BJ (cell line): ENCODE measurements at regions not wholly inside any gene's neighbourhood (a gene's known extent, or its start where the extent isn't known, plus 50 kb on each side); places are given as distances from the start of the nearest gene placed in this dataset.

Experiments
- CTCF ChIA-PET: fragments of 350-600 bp; formaldehyde crosslinking; extraction: SDS; loops from one replicate; lab custom pipeline; 2021; ENCODE audit warnings: antibody characterized with exemption, inconsistent platforms; lab: Yijun Ruan, JAX
- POLR2A ChIA-PET: fragments of 300-600 bp; sonication (Branson Sonifier 250); formaldehyde crosslinking; extraction: SDS; loops from one replicate; lab custom pipeline; 2021; ENCODE audit warnings: antibody characterized with exemption; lab: Charles Lee
- DNase-seq: peaks from one replicate; pipeline ENCODE4 v3.0.0-alpha.2; 2011; ENCODE audit warnings: low read depth
- H3K27me3 ChIP-seq: 2 replicates; pipeline ENCODE4 v1.6.0; 2011; ENCODE audit warnings: low read length; ENCODE audit not compliant: control insufficient read depth, insufficient read depth
- H3K36me3 ChIP-seq: 2 replicates; pipeline ENCODE4 v1.5.1; 2011; ENCODE audit warnings: low read length; ENCODE audit not compliant: control insufficient read depth, insufficient read depth
- H3K4me3 ChIP-seq: 2 replicates; pipeline ENCODE4 v1.5.1; 2011; ENCODE audit warnings: low read depth, mild to moderate bottlenecking, control low read depth, low read length
- TF ChIP-seq, protein P1 (sequence below): IDR thresholded peaks from 2 replicates; pipeline ENCODE4 v1.5.1; 2011; ENCODE audit warnings: low read depth, mild to moderate bottlenecking, control low read depth, inconsistent platforms, low read length, moderate library complexity; ENCODE audit not compliant: insufficient read depth

DNA sequence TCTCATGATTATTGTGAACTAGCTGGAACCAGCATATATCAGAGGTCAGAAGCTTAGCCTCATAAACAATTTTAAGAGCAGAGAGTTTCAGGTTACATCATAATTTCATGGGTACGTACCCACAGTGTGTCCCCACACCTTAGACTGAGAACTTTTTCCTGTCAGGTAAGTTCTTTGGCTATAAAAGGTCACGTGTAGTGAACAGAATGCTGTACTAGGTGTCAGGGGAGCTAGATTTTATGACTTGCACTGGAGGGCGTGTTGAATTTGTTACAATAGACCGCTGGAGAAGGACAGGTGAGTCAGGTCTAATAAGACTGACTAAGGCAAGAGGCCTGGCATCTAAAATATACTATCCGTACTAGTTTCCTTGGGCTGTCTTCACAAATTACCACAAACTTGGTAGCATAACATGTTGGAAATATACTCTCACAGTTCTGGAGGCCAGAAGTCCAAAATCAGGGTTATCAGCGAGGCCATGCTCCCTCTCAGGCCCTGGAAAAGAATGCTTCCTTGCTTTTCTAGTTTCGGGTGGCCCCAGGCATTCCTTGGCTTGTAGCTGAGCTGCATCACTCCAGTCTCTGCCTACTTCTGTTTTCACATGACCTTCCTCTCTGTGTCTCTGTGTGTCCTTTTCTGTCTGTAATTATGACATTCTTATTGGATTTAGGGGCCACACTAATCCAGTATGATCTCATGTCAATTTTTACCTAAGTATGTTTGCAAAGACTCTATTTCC, 512.0 kb upstream of the NR3C2 start:
- no peak overlapping the region for H3K4me3 ChIP-seq
- POLR2A ChIA-PET, result no interaction called here
- TF ChIP-seq, protein P1, sequence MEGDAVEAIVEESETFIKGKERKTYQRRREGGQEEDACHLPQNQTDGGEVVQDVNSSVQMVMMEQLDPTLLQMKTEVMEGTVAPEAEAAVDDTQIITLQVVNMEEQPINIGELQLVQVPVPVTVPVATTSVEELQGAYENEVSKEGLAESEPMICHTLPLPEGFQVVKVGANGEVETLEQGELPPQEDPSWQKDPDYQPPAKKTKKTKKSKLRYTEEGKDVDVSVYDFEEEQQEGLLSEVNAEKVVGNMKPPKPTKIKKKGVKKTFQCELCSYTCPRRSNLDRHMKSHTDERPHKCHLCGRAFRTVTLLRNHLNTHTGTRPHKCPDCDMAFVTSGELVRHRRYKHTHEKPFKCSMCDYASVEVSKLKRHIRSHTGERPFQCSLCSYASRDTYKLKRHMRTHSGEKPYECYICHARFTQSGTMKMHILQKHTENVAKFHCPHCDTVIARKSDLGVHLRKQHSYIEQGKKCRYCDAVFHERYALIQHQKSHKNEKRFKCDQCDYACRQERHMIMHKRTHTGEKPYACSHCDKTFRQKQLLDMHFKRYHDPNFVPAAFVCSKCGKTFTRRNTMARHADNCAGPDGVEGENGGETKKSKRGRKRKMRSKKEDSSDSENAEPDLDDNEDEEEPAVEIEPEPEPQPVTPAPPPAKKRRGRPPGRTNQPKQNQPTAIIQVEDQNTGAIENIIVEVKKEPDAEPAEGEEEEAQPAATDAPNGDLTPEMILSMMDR, result no peak
- H3K27me3 ChIP-seq, result no peaks in the 10 kb centered on the region
- no peak for DNase-seq
- no peaks in the 10 kb centered on the region for H3K36me3 ChIP-seq
- CTCF ChIA-PET, result no interaction called here

DNA sequence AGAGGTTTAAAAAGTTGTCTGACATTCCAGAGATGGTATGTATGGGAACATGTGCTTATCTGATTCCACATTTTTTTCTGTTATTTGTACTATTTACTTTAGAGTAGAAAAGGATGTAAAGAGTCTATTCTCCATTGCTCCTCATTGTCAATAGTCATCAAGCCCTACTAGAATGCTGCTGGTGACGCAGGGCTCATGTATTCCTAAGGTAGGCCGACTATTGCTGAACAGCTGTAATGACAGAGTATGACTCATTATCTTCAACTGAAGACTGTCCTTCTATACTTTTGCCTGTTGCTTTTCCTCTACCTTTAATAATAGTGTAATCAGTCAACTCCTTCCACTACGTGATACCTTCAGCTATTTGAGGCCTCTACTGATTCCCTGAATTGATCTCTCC, 509.1 kb upstream of the NR3C2 start:
- no peaks in the 10 kb centered on the region for H3K27me3 ChIP-seq
- no peak for DNase-seq
- TF ChIP-seq, protein P1, result no peak
- H3K4me3 ChIP-seq, result no peak overlapping the region
- H3K36me3 ChIP-seq, result no peaks in the 10 kb centered on the region
- CTCF ChIA-PET, result no interaction called here
- POLR2A ChIA-PET, result no interaction called here

DNA sequence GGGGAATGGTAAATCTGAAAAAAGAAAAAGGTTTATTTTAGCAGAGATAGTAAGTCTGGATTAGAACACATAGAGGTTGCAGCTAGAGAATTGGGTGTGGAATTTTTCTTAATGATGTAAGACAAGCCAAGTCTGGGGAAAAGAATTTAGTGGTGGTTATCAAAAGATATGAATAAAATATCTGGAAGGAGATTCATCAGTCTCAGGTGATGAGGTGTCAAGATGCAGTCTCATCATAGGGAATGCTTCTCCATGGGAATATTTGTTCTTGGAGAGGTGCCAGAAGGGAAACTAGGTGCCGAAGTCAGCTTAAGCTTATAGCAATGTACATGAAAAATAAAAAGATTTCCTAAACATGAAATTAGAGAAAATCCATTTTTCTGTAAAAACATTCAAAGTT, 504.1 kb upstream of the NR3C2 start:
- CTCF ChIA-PET, result no interaction called here
- no peak overlapping the region for H3K4me3 ChIP-seq
- POLR2A ChIA-PET, result no interaction called here
- no peaks in the 10 kb centered on the region for H3K36me3 ChIP-seq
- no peaks in the 10 kb centered on the region for H3K27me3 ChIP-seq
- DNase-seq, result no peak
- TF ChIP-seq, protein P1, result no peak

DNA sequence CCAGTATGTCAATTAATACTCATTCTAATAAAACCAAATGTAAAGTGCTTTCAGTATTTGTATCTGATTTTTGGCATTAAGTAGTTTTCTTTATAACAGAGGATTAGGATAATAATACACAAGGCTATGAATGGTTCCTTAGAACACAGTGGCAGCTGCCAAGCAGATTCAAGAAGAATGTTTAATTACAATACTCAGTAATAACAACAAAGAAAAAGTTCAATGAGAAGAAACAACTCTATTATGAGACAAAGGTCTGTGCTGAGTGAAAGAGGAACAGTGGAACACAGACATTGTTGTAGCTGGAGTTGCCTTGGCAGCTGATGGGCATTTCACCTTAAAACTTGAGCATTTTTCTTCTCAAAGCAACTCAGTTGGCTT, 502.6 kb upstream of the NR3C2 start:
- Histone ChIP-seq H3K27me3 (no peaks in the 10 kb centered on the region), H3K4me3 (no peak overlapping the region), H3K36me3 (no peaks in the 10 kb centered on the region)
- TF ChIP-seq, protein P1, result no peak
- CTCF ChIA-PET, result interaction anchor here (0.6 kb wide), 1 partner anchor 17 kb away, joined by 3 read pairs; no protein-coding TSS in a partner anchor
- DNase-seq, result no peak
- POLR2A ChIA-PET, result no interaction called here

DNA sequence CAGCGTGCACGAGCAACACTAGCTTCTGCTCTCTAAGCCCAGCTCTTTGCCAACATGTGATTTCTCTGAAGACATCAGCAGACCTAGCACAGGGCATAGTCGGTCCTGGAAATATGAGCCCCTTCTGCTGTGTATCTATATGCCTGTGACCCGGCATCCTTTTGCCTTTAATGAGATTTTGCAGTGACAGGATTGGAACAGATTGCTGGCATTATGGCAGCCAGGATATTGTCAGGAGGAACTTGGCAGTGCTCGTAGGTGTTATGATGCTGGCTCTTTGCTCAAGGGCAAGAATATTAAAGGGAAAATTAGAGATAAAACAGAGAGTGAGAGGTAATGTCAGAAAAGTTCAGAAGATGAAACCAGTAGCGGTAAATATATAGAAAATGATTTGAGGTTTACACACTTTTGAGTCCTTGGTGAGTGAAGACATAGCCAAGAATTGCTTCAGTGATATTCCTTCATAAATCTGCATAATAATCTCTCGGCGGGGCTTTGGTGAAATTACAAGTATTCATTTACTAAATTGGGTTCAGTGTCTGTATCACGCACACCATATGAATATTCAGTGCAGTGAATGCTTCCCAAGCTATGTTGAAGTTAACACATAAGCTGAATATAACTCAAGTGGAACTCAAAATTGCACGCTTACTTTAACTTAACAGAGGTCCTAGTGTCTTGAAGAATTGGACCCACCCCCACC, 502.1 kb upstream of the NR3C2 start:
- Histone ChIP-seq H3K27me3 (no peaks in the 10 kb centered on the region), H3K36me3 (no peaks in the 10 kb centered on the region), H3K4me3 (no peak overlapping the region)
- DNase-seq, result no peak
- ChIA-PET POLR2A (no interaction called here), CTCF (interaction anchor here (0.6 kb wide), 1 partner anchor 17 kb away, joined by 3 read pairs; no protein-coding TSS in a partner anchor)
- TF ChIP-seq, protein P1, result no peak
